HL-60 (cell line): ENCODE measurements at regions not wholly inside any gene's neighbourhood (a gene's known extent, or its start where the extent isn't known, plus 50 kb on each side); places are given as distances from the start of the nearest gene placed in this dataset.

Experiments
- DNase-seq, 2 experiments: peaks; one replicate each; pipeline ENCODE4 v3.0.0-alpha.2; 2010 to 2020; ENCODE audit warnings: low read depth in 1 of 2, low spot score in 1 of 2
- H3K27ac ChIP-seq: fragments of 250-450 bp; sonication (Bioruptor Pico); replicated peaks from 2 replicates; pipeline ENCODE4 v1.5.1; 2020; ENCODE audit warnings: mild to moderate bottlenecking, moderate library complexity
- H3K27me3 ChIP-seq: fragments of 250-450 bp; sonication (Bioruptor Pico); 2 replicates; pipeline ENCODE4 v1.5.1; 2021; ENCODE audit warnings: mild to moderate bottlenecking, moderate library complexity; ENCODE audit not compliant: insufficient read depth, poor library complexity, severe bottlenecking
- H3K4me3 ChIP-seq: replicated peaks from 2 replicates; pipeline ENCODE4 v1.5.1; 2011; ENCODE audit warnings: mild to moderate bottlenecking, control low read depth, low read length; ENCODE audit not compliant: insufficient read depth
- GABPA ChIP-seq: IDR thresholded peaks from 2 replicates; pipeline ENCODE4 v1.6.1; 2012; ENCODE audit warnings: low read depth
- POLR2AphosphoS5 ChIP-seq: IDR thresholded peaks from 2 replicates; pipeline ENCODE4 v1.6.1; 2012; ENCODE audit warnings: low read depth
- REST ChIP-seq: IDR thresholded peaks from 2 replicates; pipeline ENCODE4 v1.6.1; 2012; ENCODE audit warnings: low read depth; ENCODE audit not compliant: insufficient replicate concordance
- SPI1 ChIP-seq: IDR thresholded peaks from 2 replicates; pipeline ENCODE4 v1.6.1; 2012; ENCODE audit warnings: low read depth, mild to moderate bottlenecking, borderline replicate concordance
- TF ChIP-seq, protein P1 (sequence below): IDR thresholded peaks from one replicate; pipeline ENCODE4 v1.5.1; 2011; ENCODE audit warnings: low read length, control low read depth, inconsistent platforms; ENCODE audit not compliant: insufficient read depth

GRCh38 chr1:22295856-22296255 lies 153.0 kb upstream of the WNT4 start:
- Histone ChIP-seq H3K4me3 (no peak overlapping the region), H3K27ac (no peak overlapping the region), H3K27me3 (peaks cover 12% of the 10 kb centered on the region)
- no peak for TF ChIP-seq REST
- TF ChIP-seq GABPA: no peak
- no peak for TF ChIP-seq POLR2AphosphoS5
- TF ChIP-seq, protein P1, sequence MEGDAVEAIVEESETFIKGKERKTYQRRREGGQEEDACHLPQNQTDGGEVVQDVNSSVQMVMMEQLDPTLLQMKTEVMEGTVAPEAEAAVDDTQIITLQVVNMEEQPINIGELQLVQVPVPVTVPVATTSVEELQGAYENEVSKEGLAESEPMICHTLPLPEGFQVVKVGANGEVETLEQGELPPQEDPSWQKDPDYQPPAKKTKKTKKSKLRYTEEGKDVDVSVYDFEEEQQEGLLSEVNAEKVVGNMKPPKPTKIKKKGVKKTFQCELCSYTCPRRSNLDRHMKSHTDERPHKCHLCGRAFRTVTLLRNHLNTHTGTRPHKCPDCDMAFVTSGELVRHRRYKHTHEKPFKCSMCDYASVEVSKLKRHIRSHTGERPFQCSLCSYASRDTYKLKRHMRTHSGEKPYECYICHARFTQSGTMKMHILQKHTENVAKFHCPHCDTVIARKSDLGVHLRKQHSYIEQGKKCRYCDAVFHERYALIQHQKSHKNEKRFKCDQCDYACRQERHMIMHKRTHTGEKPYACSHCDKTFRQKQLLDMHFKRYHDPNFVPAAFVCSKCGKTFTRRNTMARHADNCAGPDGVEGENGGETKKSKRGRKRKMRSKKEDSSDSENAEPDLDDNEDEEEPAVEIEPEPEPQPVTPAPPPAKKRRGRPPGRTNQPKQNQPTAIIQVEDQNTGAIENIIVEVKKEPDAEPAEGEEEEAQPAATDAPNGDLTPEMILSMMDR: no peak
- no peak for TF ChIP-seq SPI1
- no peak for DNase-seq

GRCh38 chr1:22296701-22297591 lies 154.0 kb upstream of the WNT4 start:
- H3K27ac ChIP-seq: no peak overlapping the region
- TF ChIP-seq REST (no peak), GABPA (no peak), POLR2AphosphoS5 (no peak), SPI1 (no peak)
- TF ChIP-seq, protein P1: no peak
- no peak for DNase-seq
- H3K27me3 ChIP-seq: peaks cover 11% of the 10 kb centered on the region
- H3K4me3 ChIP-seq: no peak overlapping the region

DNA sequence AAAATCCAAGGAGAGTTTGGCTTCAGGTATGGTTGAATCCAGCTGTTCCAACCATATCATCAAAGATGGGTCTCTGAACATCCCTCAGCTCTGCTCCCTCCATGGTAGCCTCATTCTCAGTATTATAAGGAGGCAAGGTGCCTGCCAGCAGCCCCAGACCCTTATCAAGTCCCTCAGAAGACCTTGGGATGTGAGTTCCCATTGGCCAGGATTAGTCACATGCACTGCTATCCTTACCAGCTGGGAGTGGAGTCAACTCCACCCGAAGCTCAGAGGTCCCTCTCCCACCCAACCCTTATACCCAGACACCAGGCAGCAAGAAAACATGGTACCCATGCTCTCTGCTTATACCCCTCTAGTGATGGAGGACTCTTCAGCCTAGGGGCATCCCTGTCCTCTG lies 153.7 kb upstream of the ZBTB40 start:
- Histone ChIP-seq H3K27me3 (peaks cover 11% of the 10 kb centered on the region), H3K27ac (no peak overlapping the region), H3K4me3 (no peak overlapping the region)
- DNase-seq: no peak
- TF ChIP-seq GABPA: no peak
- TF ChIP-seq POLR2AphosphoS5: no peak
- TF ChIP-seq SPI1: no peak
- TF ChIP-seq REST: no peak
- TF ChIP-seq, protein P1: no peak
